ENCODE measurements at regions not wholly inside any gene's neighbourhood (a gene's known extent, or its start where the extent isn't known, plus 50 kb on each side); places are given as distances from the start of the nearest gene placed in this dataset.
A peak's percentile ranks its signal among the peaks of the same experiment; 100 is the strongest.
"Not testable (repeated sequence)": the region's sequence is repeated elsewhere in the genome, so short reads cannot be mapped to it uniquely, and the experiment has no call there.

- no peak for DNase-seq
These were observed 56.9 kb upstream of the ATP5PO start for GRCh38 chr21:33972539-33972938.

- peak; percentile 52 for DNase-seq
These were observed 55.9 kb upstream of the ATP5PO start for GRCh38 chr21:33971492-33972013.

GRCh38 chr21:33969581-33969980 is 54.0 kb upstream of the ATP5PO start:
- no peak for DNase-seq

GRCh38 chr21:33968995-33969348 is 53.4 kb upstream of the ATP5PO start:
- DNase-seq: no peak

- peak; percentile 46 for DNase-seq
These were observed 52.7 kb upstream of the ATP5PO start for GRCh38 chr21:33968080-33968994.

GRCh38 chr21:33967086-33967571 is 51.5 kb upstream of the ATP5PO start:
- no peak for DNase-seq

- no peak for DNase-seq
These were observed 50.8 kb upstream of the ATP5PO start for GRCh38 chr21:33966324-33966949.

GRCh38 chr21:33965662-33966061 is 50.1 kb upstream of the ATP5PO start:
- DNase-seq: not testable (repeated sequence)

Measured in activated CD4-positive, alpha-beta T cell treated with anti-CD3 and anti-CD28 coated beads, Interleukin-10, Interleukin-2, amounts not matched to agents 100 ng/mL and 50 ng/mL, durations not matched to agents 16 hours and 8 hours (primary cell).